ENCODE measurements at regions not wholly inside any gene's neighbourhood (a gene's known extent, or its start where the extent isn't known, plus 50 kb on each side); places are given as distances from the start of the nearest gene placed in this dataset.
"Not testable (repeated sequence)": the region's sequence is repeated elsewhere in the genome, so short reads cannot be mapped to it uniquely, and the experiment has no call there.

DNA sequence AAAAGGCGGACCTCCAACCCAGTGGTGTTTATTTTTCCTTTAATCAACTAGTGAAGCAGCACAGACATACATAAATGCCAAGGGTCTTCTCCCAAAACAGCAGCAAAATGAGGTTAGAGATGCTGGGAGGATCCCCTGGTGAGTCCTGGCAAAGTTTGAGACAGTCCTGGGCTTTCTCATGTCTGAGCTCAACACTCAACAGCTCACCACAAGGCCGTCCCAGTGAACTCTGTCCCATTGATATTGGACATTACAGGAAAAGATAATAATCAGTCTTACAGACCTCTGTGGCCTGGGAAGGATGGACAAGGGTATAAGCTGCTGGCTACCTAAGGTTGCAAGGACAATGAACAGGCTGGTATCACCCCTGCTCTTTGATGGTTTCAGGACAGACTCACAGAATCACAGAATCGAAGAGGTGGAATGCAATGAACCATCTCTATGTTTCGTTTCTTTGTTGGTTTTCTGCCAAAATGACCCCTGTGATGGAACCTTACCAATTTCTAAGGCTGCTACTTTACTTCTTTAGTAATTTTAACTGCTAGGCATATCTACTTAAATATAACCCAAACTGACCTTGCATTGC is 551.8 kb downstream of the RAB28 start:
- no peak for DNase-seq (ENCODE audit: low read depth)

DNA sequence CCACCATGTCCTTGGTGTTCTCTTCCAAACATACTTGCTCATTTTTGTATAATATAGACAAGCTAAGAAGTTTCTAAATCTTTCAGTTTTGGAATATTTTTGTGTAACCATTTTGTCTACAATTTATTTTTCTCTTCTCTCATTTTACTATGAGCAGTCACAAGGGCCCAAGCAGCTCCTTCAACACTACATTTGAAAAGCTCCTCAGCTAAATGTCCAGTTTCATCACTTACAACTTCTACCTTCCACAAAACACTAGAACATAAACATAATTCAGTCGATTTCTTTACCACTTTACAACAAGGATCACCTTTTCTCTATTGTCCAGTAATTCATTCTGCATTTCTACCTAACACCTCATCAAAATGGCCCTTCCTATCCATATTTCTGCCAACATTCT is 554.4 kb downstream of the RAB28 start:
- DNase-seq (ENCODE audit: low read depth) = no peak

DNA sequence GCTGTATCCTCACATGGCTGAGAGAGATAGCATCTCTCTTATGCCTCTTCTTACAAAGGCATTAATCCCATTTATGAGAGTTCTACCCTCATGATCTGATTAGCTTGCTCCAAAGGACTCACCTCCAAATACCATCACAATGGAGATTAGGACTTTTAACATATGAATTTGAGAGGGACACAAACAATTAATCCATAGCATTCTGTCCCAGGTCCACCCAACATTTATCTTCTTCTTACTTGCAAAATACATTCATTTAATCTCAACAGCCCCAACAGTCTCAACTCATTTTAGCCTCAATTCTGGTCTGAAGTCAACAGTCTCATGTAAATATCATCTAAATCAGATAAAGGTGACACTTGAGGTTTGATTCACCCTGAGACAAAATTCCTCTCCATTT is 555.4 kb downstream of the RAB28 start:
- DNase-seq (ENCODE audit: low read depth) = no peak

DNA sequence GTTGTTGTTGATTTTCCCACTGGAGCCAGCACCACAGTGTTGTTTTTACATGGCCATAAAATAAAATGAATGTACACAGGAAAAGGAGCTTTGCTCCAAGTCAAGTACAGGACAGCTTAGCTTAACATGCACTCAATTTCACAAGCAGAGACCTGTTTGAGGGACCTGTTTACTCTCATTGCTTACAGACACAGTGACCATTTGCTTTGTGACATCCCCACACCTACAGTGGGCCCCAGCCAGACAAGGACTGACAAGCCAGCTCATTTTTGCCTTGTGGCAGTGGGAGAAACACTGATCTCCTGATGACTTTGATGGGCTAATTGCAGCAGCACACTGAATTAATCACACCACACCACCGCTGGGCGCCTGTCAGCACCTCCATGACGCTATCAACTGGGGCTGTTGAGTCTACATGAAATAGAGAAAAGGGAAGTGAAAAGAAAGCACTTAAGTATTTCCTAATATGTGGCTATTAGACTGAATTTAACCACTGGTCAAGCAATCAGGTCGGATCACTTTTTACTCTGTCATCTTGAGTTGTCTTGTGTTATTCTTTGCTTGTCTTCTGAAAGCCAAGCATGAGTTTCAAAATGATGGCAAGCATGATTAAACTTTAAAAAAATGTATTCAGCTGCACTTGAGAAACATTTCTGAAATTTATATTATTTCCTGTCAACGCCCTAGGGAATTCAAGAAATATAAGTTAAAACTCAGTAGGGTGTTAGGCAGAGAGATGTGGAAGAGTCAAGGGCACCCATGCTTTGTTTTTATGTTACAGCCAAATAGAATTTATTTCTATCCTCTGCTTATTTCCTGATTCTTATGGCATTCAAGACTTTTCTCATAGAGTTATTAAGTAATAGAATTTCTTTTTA is 557.7 kb downstream of the RAB28 start:
- no peak for DNase-seq (ENCODE audit: low read depth)

DNA sequence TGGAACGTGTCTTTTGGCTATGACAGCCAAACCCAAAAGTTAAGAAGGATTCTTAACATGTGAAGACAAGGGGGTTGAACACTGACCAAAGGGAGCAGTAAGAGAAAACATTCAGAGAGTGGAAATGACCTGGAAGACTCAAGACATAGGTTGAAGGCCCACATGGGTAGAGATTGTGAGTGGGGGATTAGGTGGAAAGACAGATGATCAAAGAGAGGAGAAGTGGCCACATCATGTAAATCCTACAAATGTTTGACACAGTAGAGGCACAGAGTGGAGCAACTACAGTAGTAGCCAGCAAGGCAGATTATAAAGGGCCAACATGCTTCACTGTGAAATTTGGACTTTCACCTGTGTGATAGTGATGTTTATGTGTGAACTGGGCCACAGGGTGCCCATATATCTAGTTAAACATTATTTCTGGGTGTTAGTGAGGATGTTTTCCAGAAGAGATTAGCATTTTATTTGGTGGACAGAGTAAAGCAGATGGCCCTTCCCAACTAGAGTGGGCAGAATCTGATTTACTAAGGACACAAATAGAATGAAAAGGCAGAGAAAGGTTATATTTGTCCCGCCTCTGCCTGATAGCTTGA is 559.3 kb downstream of the RAB28 start:
- DNase-seq (ENCODE audit: low read depth) = no peak

DNA sequence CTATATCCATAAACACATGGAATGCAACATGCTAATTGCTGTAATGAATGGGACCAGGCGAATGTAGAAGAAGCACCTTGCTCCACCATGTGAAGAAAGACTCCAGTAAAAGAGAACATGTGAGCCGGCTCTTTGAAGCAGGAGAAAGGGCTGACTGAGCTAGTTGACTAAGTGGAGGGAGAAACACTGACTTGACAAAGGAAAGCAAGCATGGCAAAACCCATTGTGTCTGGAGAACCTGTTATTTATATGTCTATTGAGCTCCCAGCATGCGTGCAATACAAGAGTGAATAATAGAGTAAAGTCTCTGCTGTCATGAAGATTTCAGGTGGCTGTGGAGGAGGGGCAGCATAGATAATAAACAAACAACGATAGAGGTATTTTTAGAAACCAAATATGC is 559.9 kb downstream of the RAB28 start:
- DNase-seq (ENCODE audit: low read depth) = no peak

DNA sequence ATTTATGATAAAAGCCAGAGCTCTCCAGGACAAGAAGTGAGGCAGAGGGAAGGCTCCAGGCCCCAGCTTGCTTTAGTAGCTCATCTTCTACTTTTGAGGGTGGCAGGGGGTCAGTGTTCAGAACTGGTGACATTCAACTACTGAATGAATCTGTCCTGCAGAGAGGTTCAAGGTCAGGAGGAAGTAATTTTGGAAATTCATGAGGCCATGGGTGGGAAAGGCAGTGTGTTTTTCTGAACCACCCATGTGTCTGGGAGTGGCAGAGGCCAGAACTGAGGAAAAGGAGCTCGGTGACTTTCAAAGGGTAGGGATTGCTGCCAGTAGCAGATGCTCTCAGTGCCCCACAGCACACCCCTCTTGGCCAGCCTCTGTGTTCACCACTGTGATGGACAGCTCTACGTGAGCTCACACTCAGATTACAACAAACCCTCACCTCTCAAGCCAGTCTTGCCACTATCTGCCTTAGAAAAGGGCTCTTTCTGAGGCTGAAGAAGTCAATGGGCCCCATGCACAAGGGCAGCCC is 571.2 kb downstream of the RAB28 start:
- no peak for DNase-seq (ENCODE audit: low read depth)

DNA sequence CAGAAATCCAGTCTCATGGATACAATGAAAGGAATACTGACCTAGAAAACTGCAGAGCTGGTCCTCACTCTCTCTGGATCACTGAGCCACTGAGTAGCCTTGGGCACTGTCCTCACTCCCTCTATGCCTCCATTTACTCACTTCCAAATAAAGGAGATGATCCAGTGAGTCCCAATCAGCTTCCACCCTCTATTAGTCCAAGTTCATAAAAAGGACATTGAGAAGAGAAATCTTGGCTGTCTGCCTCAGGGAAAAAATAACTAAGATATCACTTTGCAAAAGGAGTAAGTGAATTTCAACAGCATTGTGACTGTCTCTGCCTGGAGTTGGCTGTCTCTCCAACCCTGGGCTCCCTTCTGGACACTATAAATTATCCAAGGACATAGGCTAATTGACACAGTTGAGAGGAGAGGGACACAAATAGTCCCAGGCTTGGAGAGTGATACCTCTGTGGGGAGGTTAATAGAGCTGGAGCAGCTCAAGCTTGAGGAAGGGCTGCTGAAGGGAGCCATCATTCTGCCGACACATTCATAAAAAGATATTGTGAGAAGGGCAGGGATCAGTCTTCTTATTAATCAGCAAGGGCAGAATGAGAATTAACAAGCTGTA is 572.3 kb downstream of the RAB28 start:
- DNase-seq (ENCODE audit: low read depth) = no peak

DNA sequence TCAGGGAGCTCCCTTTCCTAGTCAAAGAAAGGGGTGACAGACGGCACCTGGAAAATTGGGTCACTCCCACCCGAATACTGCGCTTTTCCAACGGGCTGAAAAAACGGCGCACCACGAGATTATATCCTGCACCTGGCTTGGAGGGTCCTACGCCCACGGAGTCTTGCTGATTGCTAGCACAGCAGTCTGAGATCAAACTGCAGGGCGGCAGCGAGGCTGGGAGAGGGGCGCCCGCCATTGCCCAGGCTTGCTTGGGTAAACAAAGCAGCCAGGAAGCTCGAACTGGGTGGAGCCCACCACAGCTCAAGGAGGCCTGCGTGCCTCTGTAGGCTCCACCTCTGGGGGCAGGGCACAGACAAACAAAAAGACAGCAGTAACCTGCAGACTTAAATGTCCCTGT is 580.5 kb downstream of the RAB28 start:
- DNase-seq (ENCODE audit: low read depth) = not testable (repeated sequence)

DNA sequence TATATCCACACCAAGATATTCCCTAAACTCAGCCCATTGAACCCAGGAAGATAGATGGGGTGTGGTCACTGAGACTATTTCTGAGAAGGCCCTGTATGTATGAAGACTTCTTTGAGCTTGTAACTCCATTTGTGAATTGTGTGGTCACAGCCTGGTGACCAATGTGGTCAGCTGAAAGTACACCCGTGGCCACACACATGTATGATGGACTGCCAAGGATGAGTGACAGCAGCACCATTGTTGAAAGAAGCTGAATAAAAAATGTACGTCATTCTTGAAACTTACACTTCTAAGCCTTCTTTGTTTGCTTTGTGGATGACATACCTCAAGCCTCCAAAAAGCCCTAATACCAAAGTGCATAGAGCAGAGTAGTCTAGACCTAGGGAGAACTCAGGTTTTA is 581.4 kb downstream of the RAB28 start:
- no peak for DNase-seq (ENCODE audit: low read depth)

DNA sequence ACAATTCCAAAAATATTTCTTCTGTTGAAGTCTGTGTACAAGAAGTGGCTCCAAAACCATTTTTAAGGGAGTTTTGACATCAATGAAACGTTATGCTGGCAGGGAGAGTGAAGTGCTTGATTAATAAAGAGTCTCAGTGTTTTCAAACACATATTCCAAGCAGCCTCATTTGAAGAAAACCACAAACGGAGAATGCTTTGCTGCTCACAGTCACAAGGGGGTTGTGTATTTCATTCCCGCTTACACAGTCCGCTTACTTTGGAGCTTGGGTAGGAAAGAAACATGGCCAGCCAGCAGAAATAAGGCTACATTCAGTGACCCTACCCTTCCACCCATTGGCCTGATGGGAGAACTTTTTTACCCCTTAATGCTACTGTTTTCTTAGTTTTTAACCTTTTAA is 586.2 kb downstream of the RAB28 start:
- DNase-seq (ENCODE audit: low read depth) = no peak

DNA sequence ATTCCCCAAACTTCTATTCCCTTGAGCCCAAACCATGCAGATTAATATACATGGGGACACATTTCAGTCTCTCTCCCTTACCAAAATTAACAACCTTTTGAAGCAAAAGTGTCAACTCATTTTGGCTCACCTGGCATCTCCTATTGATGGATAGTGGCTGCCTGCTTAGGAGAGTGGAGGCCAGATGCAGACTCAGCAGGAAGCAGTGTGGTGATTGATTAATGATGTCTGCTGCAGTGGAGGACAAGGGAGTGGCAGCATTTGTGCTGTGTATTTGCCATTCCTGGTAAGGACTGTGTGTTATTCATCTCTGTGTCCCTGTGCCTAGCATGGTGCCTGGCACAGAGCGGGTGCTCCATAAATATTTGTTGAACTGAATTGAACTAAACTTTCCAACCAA is 590.1 kb downstream of the RAB28 start:
- no peak for DNase-seq (ENCODE audit: low read depth)

DNA sequence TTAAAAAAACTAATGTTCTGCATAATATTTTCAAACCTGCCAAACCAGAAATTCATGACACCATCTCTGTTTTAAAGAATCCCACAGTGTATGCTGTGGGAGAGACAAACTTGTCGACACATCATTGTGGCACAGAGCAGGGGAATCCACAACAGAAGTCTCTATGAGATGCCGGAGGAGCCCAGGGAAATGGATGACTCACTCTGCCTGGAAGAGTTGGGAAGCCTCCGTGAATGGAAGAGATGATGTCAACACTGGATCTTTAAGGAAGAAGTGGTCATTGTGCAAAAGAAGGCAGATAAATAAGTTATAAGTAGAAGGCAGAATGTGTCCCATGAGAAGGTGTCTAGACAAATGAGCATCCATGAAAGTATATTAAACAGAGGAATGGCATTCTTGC is 595.1 kb downstream of the RAB28 start:
- no peak for DNase-seq (ENCODE audit: low read depth)

DNA sequence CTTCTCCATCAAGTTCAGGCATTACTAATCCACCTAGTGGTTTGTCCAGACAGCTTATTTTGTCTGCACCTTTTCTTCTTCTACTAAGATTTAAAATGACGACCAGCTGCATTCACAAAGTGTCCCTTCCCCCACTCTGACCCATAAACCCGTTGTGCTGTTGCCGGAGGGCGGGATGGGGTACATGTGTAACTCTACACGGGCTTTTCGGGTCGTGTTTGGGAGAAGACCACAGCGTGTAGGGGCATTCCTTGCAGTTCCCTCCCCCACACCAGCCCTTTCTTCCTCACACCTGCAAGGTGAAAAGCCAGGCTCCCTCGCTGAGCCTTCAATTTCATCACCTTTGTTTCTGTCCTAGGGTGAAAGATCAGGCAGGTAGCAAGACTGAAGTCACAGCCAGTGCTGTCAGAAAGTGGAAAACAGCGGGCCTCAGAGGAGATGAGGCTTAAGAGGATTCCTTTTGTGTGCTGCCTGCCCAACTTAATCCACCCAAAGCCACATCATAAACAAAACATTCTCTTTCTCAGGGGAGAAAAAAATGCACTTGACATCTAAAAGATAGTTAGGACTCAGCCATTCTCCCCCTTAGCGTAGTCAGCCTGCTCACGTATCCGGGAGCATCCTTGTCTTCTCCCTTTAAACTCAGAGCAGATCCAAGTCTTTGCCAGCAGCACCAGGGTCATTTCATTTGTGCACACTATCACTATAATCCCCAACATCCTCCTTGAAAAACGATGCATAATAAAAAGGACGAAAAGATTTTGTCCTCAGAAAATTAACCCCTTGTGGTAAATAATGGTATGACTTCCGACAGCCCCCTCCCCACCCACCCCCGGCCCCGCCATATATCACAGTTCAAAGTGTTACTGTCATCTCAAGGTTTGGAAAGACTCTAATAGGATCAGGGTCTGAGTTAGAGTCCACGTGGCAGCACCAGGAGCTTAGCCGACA is 599.0 kb downstream of the RAB28 start:
- no peak for DNase-seq (ENCODE audit: low read depth)

DNA sequence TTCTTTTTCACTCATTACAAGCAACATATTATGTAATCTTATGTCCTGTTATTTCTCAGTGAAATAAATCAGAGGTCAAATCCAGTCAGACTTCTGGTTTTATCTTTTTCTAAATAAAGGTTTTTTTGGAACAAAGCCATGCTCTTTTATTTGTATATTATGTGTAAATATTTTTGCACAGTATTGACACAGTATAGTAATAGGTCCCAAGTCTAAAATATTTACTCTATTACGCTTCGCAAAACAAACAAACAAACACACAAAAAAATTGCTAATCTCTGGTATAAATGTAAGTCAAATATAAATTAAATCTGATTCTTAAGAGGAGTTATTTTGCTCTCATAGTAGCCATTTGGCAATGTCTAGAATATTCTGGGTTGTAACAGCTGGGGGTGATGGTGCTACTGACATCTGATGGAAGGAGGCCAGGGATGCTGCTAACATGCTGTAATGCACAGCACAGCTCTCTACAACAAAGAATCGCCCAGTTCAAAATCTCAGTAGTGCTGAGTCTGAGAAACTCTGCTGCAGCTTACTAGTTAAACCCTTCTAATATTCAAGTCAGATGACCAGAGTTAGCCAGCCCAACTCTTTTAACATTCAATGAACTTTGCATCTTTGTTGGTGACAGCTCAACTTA is 602.1 kb downstream of the RAB28 start:
- no peak for DNase-seq (ENCODE audit: low read depth)

DNA sequence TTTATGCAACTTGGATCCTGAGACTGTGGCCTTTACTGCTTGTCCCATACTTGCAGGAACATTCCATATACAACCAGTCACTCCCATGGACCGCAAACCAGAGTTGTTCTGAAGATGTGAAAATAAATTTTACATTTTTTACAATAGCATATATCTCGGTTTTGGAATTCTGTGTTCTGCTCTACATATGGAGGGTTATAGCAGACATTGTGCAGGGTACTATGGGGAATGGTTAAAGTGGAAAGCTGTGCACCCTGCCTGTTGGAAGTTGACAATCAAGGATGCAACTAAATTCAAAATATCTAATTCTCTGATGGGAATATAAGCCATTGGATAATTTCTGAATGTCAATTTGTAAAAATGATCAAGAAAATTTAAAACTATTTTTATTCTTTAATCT is 603.3 kb downstream of the RAB28 start:
- DNase-seq (ENCODE audit: low read depth) = no peak

DNA sequence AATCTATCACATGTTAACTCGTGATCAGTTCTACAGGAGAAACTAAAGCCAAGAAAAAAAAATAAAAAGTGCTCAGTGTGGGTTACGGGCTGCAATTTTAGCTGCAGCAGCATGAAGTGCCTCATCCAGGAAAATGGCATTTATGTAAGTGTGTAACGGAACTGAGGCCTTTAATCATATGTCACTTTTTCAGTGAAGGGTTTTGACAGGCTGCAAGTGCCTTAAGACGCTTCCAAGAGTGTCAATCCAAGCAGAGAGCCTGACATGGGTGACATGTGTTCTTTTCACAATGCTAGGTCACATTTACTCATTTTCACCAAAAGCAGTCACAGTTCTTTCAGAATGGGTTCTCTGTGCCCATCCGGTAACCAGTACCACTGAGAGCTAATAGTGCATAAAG is 604.6 kb downstream of the RAB28 start:
- no peak for DNase-seq (ENCODE audit: low read depth)

DNA sequence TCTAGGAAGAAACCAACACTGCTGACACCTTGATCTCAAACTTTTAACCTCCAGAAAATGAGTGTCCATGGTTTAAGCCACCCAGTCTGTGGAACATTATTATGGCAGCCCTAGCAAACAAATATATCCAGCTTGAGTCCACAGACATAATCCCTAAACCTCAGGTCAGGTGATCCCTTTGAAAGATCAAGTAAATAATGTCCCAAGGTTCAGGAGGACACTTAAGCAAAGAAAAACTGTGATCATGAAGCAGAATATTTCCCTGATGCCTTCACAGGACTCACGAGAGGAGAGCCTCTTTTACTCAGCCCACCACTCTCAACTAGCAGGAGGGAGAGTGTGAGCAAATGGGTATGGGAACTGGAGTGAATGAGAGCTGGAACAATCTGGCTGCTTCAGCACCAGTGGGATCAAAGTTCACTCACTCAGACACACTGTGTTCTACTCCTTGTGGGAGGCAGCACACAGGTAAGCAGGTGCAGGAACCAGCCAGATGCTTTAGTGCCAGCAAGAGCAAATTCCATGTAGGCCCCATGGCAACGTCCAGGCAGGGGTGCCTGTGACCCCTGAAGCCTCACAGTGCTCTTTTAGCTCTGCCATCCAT is 608.4 kb downstream of the RAB28 start:
- no peak for DNase-seq (ENCODE audit: low read depth)

DNA sequence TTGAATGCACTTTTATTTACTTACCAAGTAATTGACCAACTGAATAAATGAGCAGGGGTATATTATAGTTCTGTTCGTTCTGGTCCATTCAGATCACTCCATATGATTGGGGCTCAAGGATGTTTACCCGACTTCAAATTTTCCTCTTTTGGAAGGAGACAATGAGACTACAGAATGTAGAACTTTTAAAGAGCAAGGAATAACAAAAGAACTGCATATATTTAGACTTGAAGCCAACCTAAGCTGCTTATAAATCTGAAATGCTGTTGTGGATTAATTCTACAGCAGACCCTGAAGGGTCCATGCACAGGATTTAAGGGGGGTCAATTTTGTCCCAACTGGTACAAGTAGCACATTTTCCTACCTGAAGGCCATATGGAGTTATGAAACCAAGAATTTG is 610.8 kb downstream of the RAB28 start:
- DNase-seq (ENCODE audit: low read depth) = no peak

DNA sequence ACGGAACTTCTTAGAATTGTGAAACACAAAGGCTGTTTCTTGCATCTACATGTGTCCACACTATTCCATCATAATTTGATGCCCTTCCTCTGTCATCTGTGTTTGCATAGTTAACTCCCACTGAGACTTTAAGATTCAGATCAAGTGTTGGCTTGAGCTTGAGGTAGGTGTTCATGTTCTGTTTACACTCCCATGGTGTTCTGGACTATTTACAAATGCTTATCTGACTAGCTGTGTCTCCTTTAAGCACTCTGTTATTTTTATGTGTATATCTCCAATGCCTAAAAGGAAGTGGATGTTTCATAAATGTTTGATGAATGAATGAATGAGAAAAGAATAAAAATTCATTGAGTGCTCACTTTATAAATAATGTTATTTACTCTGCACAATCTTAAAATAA is 622.7 kb downstream of the RAB28 start:
- DNase-seq (ENCODE audit: low read depth) = no peak

Data from activated T-cell treated with anti-CD3 and anti-CD28 coated beads for 1 hour (primary cell).